Activated naive CD4-positive, alpha-beta T cell treated with anti-CD3 and anti-CD28 coated beads, Interleukin-2, amount 50 U/mL, for 72 hours (primary cell): ENCODE measurements at regions not wholly inside any gene's neighbourhood (a gene's known extent, or its start where the extent isn't known, plus 50 kb on each side); places are given as distances from the start of the nearest gene placed in this dataset.
"Not testable (repeated sequence)": the region's sequence is repeated elsewhere in the genome, so short reads cannot be mapped to it uniquely, and the experiment has no call there.

Source experiments
- ATAC-seq, 2 donors: fragments of 150-1000 bp; cut with Tn5 transposase; 2 replicates each; pipeline ENCODE4 v1.10.0; 2021; ENCODE audit warnings: mild to moderate bottlenecking in 2 of 2, moderate library complexity in 2 of 2
- DNase-seq, 2 donors: peaks; one replicate each; pipeline ENCODE4 v3.0.0; 2021 to 2022; ENCODE audit warnings: low spot score in 2 of 2
- H3K27ac Mint-ChIP-seq, 2 donors: one replicate each; pipeline ENCODE4 v1.8.0; 2022; ENCODE audit warnings: mild to moderate bottlenecking in 2 of 2, mixed read lengths in 2 of 2
- H3K36me3 Mint-ChIP-seq, 2 donors: one replicate each; pipeline ENCODE4 v1.8.0; 2022; ENCODE audit warnings: mixed read lengths in 2 of 2
- H3K9me3 Mint-ChIP-seq, 2 donors: one replicate each; pipeline ENCODE4 v1.8.0; 2022; ENCODE audit warnings: mixed read lengths in 2 of 2

- no peak overlapping the region for H3K27ac Mint-ChIP-seq
- H3K36me3 Mint-ChIP-seq = peaks cover 0 to 1% of the 10 kb centered on the region in 2 donors
- no peak for ATAC-seq
- DNase-seq = no peak
- H3K9me3 Mint-ChIP-seq = peaks cover 3 to 5% of the 10 kb centered on the region in 2 donors
Observed at GRCh38 chr6:114707081-114707620, 364.3 kb upstream of the HS3ST5 start.

- Mint-ChIP-seq H3K36me3 (no peaks in the 10 kb centered on the region), H3K27ac (no peak overlapping the region), H3K9me3 (peaks cover 6 to 14% of the 10 kb centered on the region in 2 donors)
- ATAC-seq = no peak
- DNase-seq = no peak
Observed at GRCh38 chr6:114690625-114691024, 347.8 kb upstream of the HS3ST5 start.

- peaks cover 6 to 25% of the 10 kb centered on the region in 2 donors for H3K9me3 Mint-ChIP-seq
- no peak overlapping the region for H3K27ac Mint-ChIP-seq
- peaks cover 0 to 6% of the 10 kb centered on the region in 2 donors for H3K36me3 Mint-ChIP-seq
- ATAC-seq (no peak), DNase-seq (no peak)
Observed at GRCh38 chr6:114659513-114659912, 316.7 kb upstream of the HS3ST5 start.

- DNase-seq = no peak
- no peak for ATAC-seq
- H3K9me3 Mint-ChIP-seq = peaks cover 4 to 10% of the 10 kb centered on the region in 2 donors
- peaks cover 0 to 4% of the 10 kb centered on the region in 2 donors for H3K36me3 Mint-ChIP-seq
- no peak overlapping the region for H3K27ac Mint-ChIP-seq
Observed at GRCh38 chr6:114651611-114652010, 308.8 kb upstream of the HS3ST5 start.

GRCh38 chr6:114650891-114651290, 308.1 kb upstream of the HS3ST5 start:
- ATAC-seq (no peak), DNase-seq (no peak)
- Mint-ChIP-seq H3K9me3 (peaks cover 4 to 12% of the 10 kb centered on the region in 2 donors), H3K36me3 (peaks cover 0 to 5% of the 10 kb centered on the region in 2 donors), H3K27ac (no peak overlapping the region)

GRCh38 chr6:114649298-114649697, 306.5 kb upstream of the HS3ST5 start:
- DNase-seq (no peak), ATAC-seq (no peak)
- Mint-ChIP-seq H3K9me3 (peaks cover 4 to 12% of the 10 kb centered on the region in 2 donors), H3K27ac (no peak overlapping the region), H3K36me3 (peaks cover 0 to 5% of the 10 kb centered on the region in 2 donors)

- no peak for ATAC-seq
- H3K36me3 Mint-ChIP-seq = peaks cover 0 to 5% of the 10 kb centered on the region in 2 donors
- no peak for DNase-seq
- H3K9me3 Mint-ChIP-seq = peaks cover 4 to 12% of the 10 kb centered on the region in 2 donors
- H3K27ac Mint-ChIP-seq = no peak overlapping the region
Observed at GRCh38 chr6:114648847-114649246, 306.0 kb upstream of the HS3ST5 start.

DNA sequence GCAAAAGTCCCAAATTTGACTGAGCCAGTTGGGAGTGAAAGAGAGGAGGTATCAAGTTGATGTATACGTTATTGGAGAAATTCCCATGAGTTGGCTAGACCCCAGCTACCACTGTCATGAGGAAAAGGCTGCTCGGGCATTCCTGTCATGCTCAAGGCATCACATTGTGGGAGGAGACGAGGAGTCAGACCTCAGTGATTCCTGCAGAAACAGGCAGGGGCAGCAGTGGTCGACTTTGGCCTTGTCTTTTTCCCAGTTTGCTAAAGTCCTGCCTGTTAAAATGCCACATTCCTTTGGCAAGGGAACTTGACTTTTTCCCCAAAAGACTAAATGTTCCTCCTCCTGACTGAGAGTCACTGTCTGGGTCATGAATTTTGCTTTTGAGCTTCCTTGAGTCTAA, 295.5 kb upstream of the HS3ST5 start:
- no peak for ATAC-seq

GRCh38 chr6:114634016-114634415, 291.2 kb upstream of the HS3ST5 start:
- no peak for ATAC-seq

More for the DNA sequence above, 295.5 kb upstream of the HS3ST5 start:
- no peaks in the 10 kb centered on the region for H3K9me3 Mint-ChIP-seq
- H3K36me3 Mint-ChIP-seq = no peaks in the 10 kb centered on the region
- H3K27ac Mint-ChIP-seq = no peak overlapping the region
- DNase-seq = no peak

DNA sequence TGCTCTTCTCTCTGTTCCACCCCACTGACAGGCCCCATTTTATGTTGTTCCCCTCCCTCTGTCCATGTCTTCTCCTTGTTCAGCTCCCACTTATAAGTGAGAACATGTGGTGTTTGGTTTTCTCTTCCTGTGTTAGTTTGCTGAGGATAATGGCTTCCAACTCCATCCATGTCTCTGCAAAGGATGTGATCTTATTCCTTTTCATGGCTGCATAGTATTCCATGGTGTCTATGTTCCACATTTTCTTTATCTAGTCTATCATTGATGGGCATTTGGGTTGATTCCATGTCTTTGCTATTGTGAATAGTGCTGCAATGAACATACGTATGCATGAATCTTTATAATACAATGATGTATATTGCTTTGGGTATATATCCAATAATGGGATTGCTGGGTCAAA, 283.4 kb upstream of the HS3ST5 start:
- DNase-seq = not testable (repeated sequence)
- H3K9me3 Mint-ChIP-seq = peaks cover 9 to 28% of the 10 kb centered on the region in 2 donors

More at GRCh38 chr6:114634016-114634415, 291.2 kb upstream of the HS3ST5 start:
- DNase-seq = no peak
- Mint-ChIP-seq H3K36me3 (no peaks in the 10 kb centered on the region), H3K27ac (no peak overlapping the region), H3K9me3 (peaks cover 0 to 23% of the 10 kb centered on the region in 2 donors)

DNA sequence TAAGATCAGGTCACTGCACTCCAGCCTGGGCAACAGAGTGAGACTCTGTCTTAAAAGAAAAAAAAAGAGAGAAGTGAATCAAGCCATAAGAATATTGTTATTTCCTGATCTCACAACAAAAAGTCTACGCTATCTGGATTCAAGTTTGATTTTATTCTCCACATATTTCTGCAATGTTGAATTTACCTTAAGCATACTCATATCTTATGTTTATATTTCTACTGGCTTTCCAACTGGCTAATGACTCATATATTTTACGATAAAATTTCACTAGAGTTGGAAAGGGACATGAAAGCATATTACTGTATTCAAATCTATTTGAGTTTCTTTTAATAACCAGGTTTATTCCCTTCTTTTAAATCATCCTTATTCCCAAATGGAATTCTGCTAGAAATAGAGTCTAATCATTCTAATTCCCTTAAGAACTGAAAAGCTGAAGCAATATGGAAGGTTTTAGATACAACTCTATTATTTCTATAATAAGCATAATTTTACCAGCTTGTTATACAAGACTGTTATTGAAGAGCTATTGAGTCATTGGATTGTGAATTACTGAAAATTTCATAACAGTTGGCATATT, 276.9 kb upstream of the HS3ST5 start:
- Mint-ChIP-seq H3K27ac (no peak overlapping the region), H3K9me3 (peaks cover 3 to 6% of the 10 kb centered on the region in 2 donors), H3K36me3 (no peaks in the 10 kb centered on the region)
- DNase-seq (no peak), ATAC-seq (no peak)

More for the DNA sequence above, 283.4 kb upstream of the HS3ST5 start:
- ATAC-seq, H3K27ac Mint-ChIP-seq, H3K36me3 Mint-ChIP-seq: not testable (repeated sequence)

DNA sequence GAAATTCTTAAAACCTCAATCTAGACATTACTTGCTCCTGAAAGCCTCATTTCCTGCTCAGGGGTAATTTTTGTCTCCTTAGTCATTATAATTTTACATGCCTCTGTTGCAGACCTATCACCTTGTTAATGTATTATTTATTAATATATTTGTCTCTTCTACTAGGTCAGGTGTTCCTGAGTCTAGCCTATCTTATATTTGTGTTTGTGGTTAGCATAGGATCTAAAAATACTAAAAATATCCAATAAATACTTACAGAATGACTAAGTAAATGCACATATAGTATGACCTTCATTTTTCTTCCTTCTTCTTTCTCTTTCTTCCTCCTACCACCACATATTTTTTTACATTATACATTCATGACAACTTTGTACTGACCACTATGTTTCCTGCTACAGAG, 268.9 kb upstream of the HS3ST5 start:
- Mint-ChIP-seq H3K36me3 (no peaks in the 10 kb centered on the region), H3K9me3 (peaks cover 7 to 9% of the 10 kb centered on the region in 2 donors), H3K27ac (no peak overlapping the region)
- no peak for ATAC-seq
- DNase-seq = no peak

- H3K9me3 Mint-ChIP-seq = peaks cover 9 to 16% of the 10 kb centered on the region in 2 donors
Observed at GRCh38 chr6:114608091-114608490, 265.3 kb upstream of the HS3ST5 start.

GRCh38 chr6:114605656-114606055, 262.8 kb upstream of the HS3ST5 start:
- Mint-ChIP-seq H3K9me3 (peaks cover 6 to 9% of the 10 kb centered on the region in 2 donors), H3K36me3 (no peaks in the 10 kb centered on the region), H3K27ac (no peak overlapping the region)
- no peak for ATAC-seq
- DNase-seq = no peak

More at GRCh38 chr6:114608091-114608490, 265.3 kb upstream of the HS3ST5 start:
- ATAC-seq (no peak), DNase-seq (no peak)
- no peak overlapping the region for H3K27ac Mint-ChIP-seq
- no peaks in the 10 kb centered on the region for H3K36me3 Mint-ChIP-seq

DNA sequence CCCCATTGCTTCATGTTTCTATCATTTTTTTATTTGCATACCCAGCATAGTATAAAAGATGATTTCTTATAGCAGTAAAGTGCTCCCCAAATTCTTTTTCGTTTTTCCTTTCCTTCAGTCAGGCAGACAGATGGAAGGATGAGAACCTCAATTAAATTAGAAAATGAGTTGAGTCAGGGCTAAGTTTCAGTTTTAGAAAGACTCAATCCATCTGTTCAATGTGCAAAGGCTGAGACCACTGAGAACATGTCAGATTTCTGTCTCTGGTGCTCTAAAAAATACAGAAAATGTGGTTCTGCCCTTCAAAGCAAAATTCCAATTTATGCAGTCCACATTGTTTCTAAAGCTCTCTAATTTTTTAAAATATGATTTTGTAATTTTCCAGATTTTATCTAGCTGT, 257.6 kb upstream of the HS3ST5 start:
- Mint-ChIP-seq H3K36me3 (no peaks in the 10 kb centered on the region), H3K27ac (no peak overlapping the region), H3K9me3 (peaks cover 4 to 5% of the 10 kb centered on the region in 2 donors)
- DNase-seq (no peak), ATAC-seq (no peak)

GRCh38 chr6:114595591-114595990, 252.8 kb upstream of the HS3ST5 start:
- DNase-seq = no peak
- no peaks in the 10 kb centered on the region for H3K36me3 Mint-ChIP-seq
- peaks cover 0 to 3% of the 10 kb centered on the region in 2 donors for H3K9me3 Mint-ChIP-seq

DNA sequence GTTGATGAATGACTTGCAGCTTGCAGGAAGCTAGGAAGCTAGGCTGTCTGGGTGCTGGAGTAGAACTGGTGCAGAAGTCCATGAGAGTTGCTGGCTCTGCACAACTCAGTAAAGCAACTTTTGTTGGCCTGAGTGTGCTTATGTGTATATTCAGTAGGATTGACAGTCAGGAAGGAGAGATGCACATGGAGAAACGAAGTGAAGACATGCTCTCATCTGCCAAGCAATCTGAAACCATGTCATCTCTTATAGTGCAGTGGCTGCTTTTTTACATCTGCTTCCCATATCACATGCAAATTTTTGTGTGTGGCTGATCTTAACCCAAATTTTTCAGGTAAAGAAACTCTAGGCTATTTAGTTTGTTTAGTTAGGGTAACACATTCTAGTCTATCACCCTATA, 252.4 kb upstream of the HS3ST5 start:
- no peaks in the 10 kb centered on the region for H3K36me3 Mint-ChIP-seq
- DNase-seq (no peak), ATAC-seq (no peak)
- no peak overlapping the region for H3K27ac Mint-ChIP-seq
- peaks cover 1 to 3% of the 10 kb centered on the region in 2 donors for H3K9me3 Mint-ChIP-seq

More at GRCh38 chr6:114595591-114595990, 252.8 kb upstream of the HS3ST5 start:
- no peak overlapping the region for H3K27ac Mint-ChIP-seq
- no peak for ATAC-seq

GRCh38 chr6:114592506-114592905, 249.7 kb upstream of the HS3ST5 start:
- Mint-ChIP-seq H3K27ac (no peak overlapping the region), H3K9me3 (peaks cover 7 to 9% of the 10 kb centered on the region in 2 donors), H3K36me3 (no peaks in the 10 kb centered on the region)
- ATAC-seq (no peak), DNase-seq (no peak)
